ENCODE measurements at regions not wholly inside any gene's neighbourhood (a gene's known extent, or its start where the extent isn't known, plus 50 kb on each side); places are given as distances from the start of the nearest gene placed in this dataset.

GRCh38 chr17:34163646-34164045 lies 91.4 kb upstream of the CCL2 start:
- TF ChIP-seq CSDC2 (CRISPR knock-in tag; IDR thresholded peaks at IDR 0.05) (no peak), ZNF565 (CRISPR knock-in tag; conservative IDR thresholded peaks at IDR 0.05; ENCODE audit: low read depth) (no peak)
